ENCODE measurements at regions not wholly inside any gene's neighbourhood (a gene's known extent, or its start where the extent isn't known, plus 50 kb on each side); places are given as distances from the start of the nearest gene placed in this dataset.

- no peaks in the 10 kb centered on the region for H3K36me3 Mint-ChIP-seq
- TF ChIP-seq EZH2 (IDR thresholded peaks at IDR 0.05) (no peak), EZH2phosphoT487 (IDR thresholded peaks at IDR 0.05) (no peak), CTCF (IDR thresholded peaks at IDR 0.05) (no peak)
- no peaks in the 10 kb centered on the region for H3K36me3 ChIP-seq
- no peak overlapping the region for H3K27ac ChIP-seq
- H3K9me3 ChIP-seq (ENCODE audit: low read depth), result peaks cover 1% of the 10 kb centered on the region
- H4K20me1 ChIP-seq (ENCODE audit: low read depth), result no peaks in the 10 kb centered on the region
- no peak overlapping the region for H3K4me3 ChIP-seq
- H3K27me3 Mint-ChIP-seq (ENCODE audit: insufficient read depth, low read depth), result no peaks in the 10 kb centered on the region
- no peaks in the 10 kb centered on the region for H3K4me1 Mint-ChIP-seq
- DNase-seq (ENCODE audit: low spot score), result no peak
- H3K9me3 Mint-ChIP-seq, result peaks cover 22% of the 10 kb centered on the region
- no peak overlapping the region for H3K4me3 Mint-ChIP-seq
- no peaks in the 10 kb centered on the region for H3F3A ChIP-seq (ENCODE audit: low read depth)
- no peaks in the 10 kb centered on the region for H3K4me1 ChIP-seq
- H2AFZ ChIP-seq (replicated peaks), result no peak overlapping the region
- H3K4me2 ChIP-seq, result no peak overlapping the region
- no peaks in the 10 kb centered on the region for H3K79me2 ChIP-seq (ENCODE audit: low read depth)
- H3K9ac ChIP-seq, result no peak overlapping the region
- H3K27me3 ChIP-seq, result no peaks in the 10 kb centered on the region
- H3K27ac Mint-ChIP-seq, result no peak overlapping the region
Measured at GRCh38 chr21:28604946-28605537, 387.6 kb downstream of the LTN1 start.

- Histone ChIP-seq H3K36me3 (no peaks in the 10 kb centered on the region), H3K9me3 (ENCODE audit: low read depth) (peaks cover 7% of the 10 kb centered on the region), H3K79me2 (ENCODE audit: low read depth) (no peaks in the 10 kb centered on the region), H3K9ac (no peak overlapping the region), H3K27me3 (no peaks in the 10 kb centered on the region), H2AFZ (replicated peaks) (no peak overlapping the region), H3F3A (ENCODE audit: low read depth) (no peaks in the 10 kb centered on the region), H3K4me2 (no peak overlapping the region), H4K20me1 (ENCODE audit: low read depth) (no peaks in the 10 kb centered on the region), H3K27ac (no peak overlapping the region), H3K4me3 (no peak overlapping the region), H3K4me1 (no peaks in the 10 kb centered on the region)
- Mint-ChIP-seq H3K36me3 (no peaks in the 10 kb centered on the region), H3K4me3 (no peak overlapping the region), H3K27me3 (ENCODE audit: insufficient read depth, low read depth) (no peaks in the 10 kb centered on the region), H3K27ac (no peak overlapping the region), H3K4me1 (no peaks in the 10 kb centered on the region), H3K9me3 (peaks cover 33% of the 10 kb centered on the region)
- no peak for TF ChIP-seq EZH2 (IDR thresholded peaks at IDR 0.05)
- TF ChIP-seq EZH2phosphoT487 (IDR thresholded peaks at IDR 0.05), result no peak
- no peak for TF ChIP-seq CTCF (IDR thresholded peaks at IDR 0.05)
- no peak for DNase-seq (ENCODE audit: low spot score)
Measured at GRCh38 chr21:28602546-28602945, 390.1 kb downstream of the LTN1 start.

GRCh38 chr21:28598214-28598613, 394.5 kb downstream of the LTN1 start:
- no peak overlapping the region for H3K4me3 ChIP-seq
- H3K36me3 Mint-ChIP-seq, result no peaks in the 10 kb centered on the region

GRCh38 chr21:28592205-28592865, 400.3 kb downstream of the LTN1 start:
- no peak overlapping the region for H2AFZ ChIP-seq (replicated peaks)
- Mint-ChIP-seq H3K4me1 (no peaks in the 10 kb centered on the region), H3K27me3 (ENCODE audit: insufficient read depth, low read depth) (no peaks in the 10 kb centered on the region), H3K4me3 (no peak overlapping the region), H3K9me3 (no peaks in the 10 kb centered on the region), H3K36me3 (no peaks in the 10 kb centered on the region), H3K27ac (no peak overlapping the region)
- no peaks in the 10 kb centered on the region for H4K20me1 ChIP-seq (ENCODE audit: low read depth)
- peaks cover 8% of the 10 kb centered on the region for H3K4me1 ChIP-seq
- no peak overlapping the region for H3K4me3 ChIP-seq
- no peak overlapping the region for H3K27ac ChIP-seq
- TF ChIP-seq EZH2 (IDR thresholded peaks at IDR 0.05), result no peak
- TF ChIP-seq CTCF (IDR thresholded peaks at IDR 0.05), result no peak
- TF ChIP-seq EZH2phosphoT487 (IDR thresholded peaks at IDR 0.05), result no peak
- no peak overlapping the region for H3K4me2 ChIP-seq
- no peaks in the 10 kb centered on the region for H3K9me3 ChIP-seq (ENCODE audit: low read depth)
- no peaks in the 10 kb centered on the region for H3K27me3 ChIP-seq
- no peaks in the 10 kb centered on the region for H3K79me2 ChIP-seq (ENCODE audit: low read depth)
- no peaks in the 10 kb centered on the region for H3K36me3 ChIP-seq
- no peak for DNase-seq (ENCODE audit: low spot score)
- no peaks in the 10 kb centered on the region for H3F3A ChIP-seq (ENCODE audit: low read depth)
- no peak overlapping the region for H3K9ac ChIP-seq

More at GRCh38 chr21:28598214-28598613, 394.5 kb downstream of the LTN1 start:
- H3K9me3 Mint-ChIP-seq, result peaks cover 34% of the 10 kb centered on the region
- no peak overlapping the region for H3K27ac Mint-ChIP-seq
- H4K20me1 ChIP-seq (ENCODE audit: low read depth), result no peaks in the 10 kb centered on the region
- no peak overlapping the region for H3K27ac ChIP-seq
- H3K9me3 ChIP-seq (ENCODE audit: low read depth), result peaks cover 7% of the 10 kb centered on the region
- no peaks in the 10 kb centered on the region for H3K4me1 Mint-ChIP-seq
- no peaks in the 10 kb centered on the region for H3K4me1 ChIP-seq
- no peaks in the 10 kb centered on the region for H3K27me3 ChIP-seq
- no peak overlapping the region for H3K4me2 ChIP-seq
- no peaks in the 10 kb centered on the region for H3K27me3 Mint-ChIP-seq (ENCODE audit: insufficient read depth, low read depth)
- H3K36me3 ChIP-seq, result no peaks in the 10 kb centered on the region
- H3F3A ChIP-seq (ENCODE audit: low read depth), result no peaks in the 10 kb centered on the region
- no peak overlapping the region for H3K9ac ChIP-seq
- no peak for DNase-seq (ENCODE audit: low spot score)
- H3K4me3 Mint-ChIP-seq, result no peak overlapping the region
- no peaks in the 10 kb centered on the region for H3K79me2 ChIP-seq (ENCODE audit: low read depth)
- no peak for TF ChIP-seq EZH2phosphoT487 (IDR thresholded peaks at IDR 0.05)
- H2AFZ ChIP-seq (replicated peaks), result no peak overlapping the region
